ENCODE measurements at regions not wholly inside any gene's neighbourhood (a gene's known extent, or its start where the extent isn't known, plus 50 kb on each side); places are given as distances from the start of the nearest gene placed in this dataset.

- H3K4me3 ChIP-seq, result no peak overlapping the region
- H3K9me3 ChIP-seq, result no peaks in the 10 kb centered on the region
- H3K4me1 ChIP-seq, result no peaks in the 10 kb centered on the region
- no peak for TF ChIP-seq POLR2A (IDR thresholded peaks at IDR 0.05)
- no peak for TF ChIP-seq POLR2AphosphoS5 (IDR thresholded peaks at IDR 0.05)
- TF ChIP-seq, protein P1, sequence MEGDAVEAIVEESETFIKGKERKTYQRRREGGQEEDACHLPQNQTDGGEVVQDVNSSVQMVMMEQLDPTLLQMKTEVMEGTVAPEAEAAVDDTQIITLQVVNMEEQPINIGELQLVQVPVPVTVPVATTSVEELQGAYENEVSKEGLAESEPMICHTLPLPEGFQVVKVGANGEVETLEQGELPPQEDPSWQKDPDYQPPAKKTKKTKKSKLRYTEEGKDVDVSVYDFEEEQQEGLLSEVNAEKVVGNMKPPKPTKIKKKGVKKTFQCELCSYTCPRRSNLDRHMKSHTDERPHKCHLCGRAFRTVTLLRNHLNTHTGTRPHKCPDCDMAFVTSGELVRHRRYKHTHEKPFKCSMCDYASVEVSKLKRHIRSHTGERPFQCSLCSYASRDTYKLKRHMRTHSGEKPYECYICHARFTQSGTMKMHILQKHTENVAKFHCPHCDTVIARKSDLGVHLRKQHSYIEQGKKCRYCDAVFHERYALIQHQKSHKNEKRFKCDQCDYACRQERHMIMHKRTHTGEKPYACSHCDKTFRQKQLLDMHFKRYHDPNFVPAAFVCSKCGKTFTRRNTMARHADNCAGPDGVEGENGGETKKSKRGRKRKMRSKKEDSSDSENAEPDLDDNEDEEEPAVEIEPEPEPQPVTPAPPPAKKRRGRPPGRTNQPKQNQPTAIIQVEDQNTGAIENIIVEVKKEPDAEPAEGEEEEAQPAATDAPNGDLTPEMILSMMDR (IDR thresholded peaks at IDR 0.05), result no peak
- no peak for TF ChIP-seq EP300 (IDR thresholded peaks at IDR 0.05)
- H3K36me3 ChIP-seq, result no peaks in the 10 kb centered on the region
- no peak for ATAC-seq
- no peaks in the 10 kb centered on the region for H3K27me3 ChIP-seq
- no peak overlapping the region for H3K27ac ChIP-seq
- 100% methylated on average over 1 of the region's 1 CpG; no CpG with 5 or more reads in 1 of the 2 donors for WGBS, 2 donors (ENCODE audit: low coverage in 1 of 2)
Observed at GRCh38 chrY:13020839-13021238, 116.2 kb downstream of the DDX3Y start.

GRCh38 chrY:13023607-13024006, 118.9 kb downstream of the DDX3Y start:
- Histone ChIP-seq H3K9me3 (no peaks in the 10 kb centered on the region), H3K27me3 (no peaks in the 10 kb centered on the region), H3K4me1 (no peaks in the 10 kb centered on the region), H3K36me3 (no peaks in the 10 kb centered on the region), H3K27ac (no peak overlapping the region), H3K4me3 (no peak overlapping the region)
- ATAC-seq, result no peak
- WGBS, 2 donors (ENCODE audit: low coverage in 1 of 2), result no CpG with 5 or more reads among the region's 3 CpGs
- TF ChIP-seq EP300 (IDR thresholded peaks at IDR 0.05) (no peak), POLR2A (IDR thresholded peaks at IDR 0.05) (no peak), POLR2AphosphoS5 (IDR thresholded peaks at IDR 0.05) (no peak)
- TF ChIP-seq, protein P1 (IDR thresholded peaks at IDR 0.05), result no peak

- H3K36me3 ChIP-seq, result no peaks in the 10 kb centered on the region
- no peak overlapping the region for H3K4me3 ChIP-seq
- no peaks in the 10 kb centered on the region for H3K4me1 ChIP-seq
- H3K27me3 ChIP-seq, result no peaks in the 10 kb centered on the region
- no peak for TF ChIP-seq POLR2A (IDR thresholded peaks at IDR 0.05)
- no peak for TF ChIP-seq EP300 (IDR thresholded peaks at IDR 0.05)
- TF ChIP-seq POLR2AphosphoS5 (IDR thresholded peaks at IDR 0.05), result no peak
- TF ChIP-seq, protein P1 (IDR thresholded peaks at IDR 0.05), result no peak
- H3K27ac ChIP-seq, result no peak overlapping the region
- no peak for ATAC-seq
- H3K9me3 ChIP-seq, result no peaks in the 10 kb centered on the region
Observed at GRCh38 chrY:13024447-13024846, 119.8 kb downstream of the DDX3Y start.

DNA sequence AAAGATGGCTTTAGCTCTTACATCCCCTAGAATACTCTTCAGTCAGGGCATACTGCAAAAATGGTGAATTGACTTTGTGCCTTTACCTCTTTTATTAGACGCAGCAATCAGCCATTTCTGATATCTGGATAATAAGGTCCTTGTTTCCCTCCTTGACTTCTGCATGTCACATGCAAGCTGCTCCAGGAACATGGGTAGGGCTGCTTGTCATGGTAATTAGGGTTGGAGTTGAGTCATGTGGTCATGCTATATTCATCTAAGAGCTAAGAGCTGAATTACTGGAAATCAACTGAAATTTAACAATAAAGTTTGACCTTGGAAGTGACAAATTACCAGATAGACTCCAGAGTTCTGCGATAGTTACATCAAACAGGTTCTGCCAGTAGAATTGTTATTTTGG, 122.2 kb downstream of the DDX3Y start:
- H3K27me3 ChIP-seq, result no peaks in the 10 kb centered on the region
- no peaks in the 10 kb centered on the region for H3K4me1 ChIP-seq
- no peaks in the 10 kb centered on the region for H3K9me3 ChIP-seq
- no peak overlapping the region for H3K27ac ChIP-seq
- no peak overlapping the region for H3K4me3 ChIP-seq
- no CpG with 5 or more reads among the region's 2 CpGs for WGBS, 2 donors (ENCODE audit: low coverage in 1 of 2)
- ATAC-seq, result no peak
- TF ChIP-seq POLR2A (IDR thresholded peaks at IDR 0.05) (no peak), EP300 (IDR thresholded peaks at IDR 0.05) (no peak), POLR2AphosphoS5 (IDR thresholded peaks at IDR 0.05) (no peak)
- TF ChIP-seq, protein P1 (IDR thresholded peaks at IDR 0.05), result no peak
- no peaks in the 10 kb centered on the region for H3K36me3 ChIP-seq

- no peak for ATAC-seq
- WGBS, 2 donors (ENCODE audit: low coverage in 1 of 2), result no CpG with 5 or more reads among the region's 2 CpGs
- TF ChIP-seq POLR2AphosphoS5 (IDR thresholded peaks at IDR 0.05) (no peak), POLR2A (IDR thresholded peaks at IDR 0.05) (no peak)
- no peaks in the 10 kb centered on the region for H3K36me3 ChIP-seq
- H3K27me3 ChIP-seq, result no peaks in the 10 kb centered on the region
- H3K4me1 ChIP-seq, result no peaks in the 10 kb centered on the region
- H3K9me3 ChIP-seq, result no peaks in the 10 kb centered on the region
- no peak overlapping the region for H3K4me3 ChIP-seq
- H3K27ac ChIP-seq, result no peak overlapping the region
Observed at GRCh38 chrY:13040232-13040631, 135.6 kb downstream of the DDX3Y start.

DNA sequence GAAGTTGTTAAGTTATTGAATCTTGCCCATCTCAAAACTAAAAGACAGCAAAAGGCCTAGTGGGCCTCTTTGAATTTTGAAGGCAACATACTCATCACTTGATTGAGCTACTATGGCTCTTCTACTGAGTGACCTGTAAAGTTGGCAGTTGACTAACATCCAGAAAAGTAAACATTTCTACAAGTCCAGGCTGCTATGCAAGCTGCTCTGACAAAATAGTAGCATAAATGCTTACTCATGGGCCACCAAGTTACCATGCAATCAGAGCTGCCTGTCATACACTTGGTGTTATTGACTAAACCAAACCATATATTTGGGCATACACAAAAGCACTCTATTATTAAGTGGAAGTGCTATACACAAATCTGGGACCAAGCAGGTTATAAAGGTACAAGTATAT, 148.8 kb downstream of the DDX3Y start:
- TF ChIP-seq EP300 (IDR thresholded peaks at IDR 0.05), result no peak
- TF ChIP-seq POLR2A (IDR thresholded peaks at IDR 0.05), result no peak
- TF ChIP-seq, protein P1 (IDR thresholded peaks at IDR 0.05), result no peak
- TF ChIP-seq POLR2AphosphoS5 (IDR thresholded peaks at IDR 0.05), result no peak

More for the DNA sequence above, 148.8 kb downstream of the DDX3Y start:
- Histone ChIP-seq H3K9me3 (no peaks in the 10 kb centered on the region), H3K36me3 (no peaks in the 10 kb centered on the region), H3K4me3 (no peak overlapping the region), H3K4me1 (no peaks in the 10 kb centered on the region), H3K27me3 (no peaks in the 10 kb centered on the region), H3K27ac (no peak overlapping the region)
- no peak for ATAC-seq

Data from gastroesophageal sphincter (tissue), 4 donors.